OCI-M1 (cell line): ENCODE measurements at regions not wholly inside any gene's neighbourhood (a gene's known extent, or its start where the extent isn't known, plus 50 kb on each side); places are given as distances from the start of the nearest gene placed in this dataset.

Experiments
- DNase-seq: peaks from one replicate; lab custom pipeline; 2025; lab: John Stamatoyannopoulos, UW

DNA sequence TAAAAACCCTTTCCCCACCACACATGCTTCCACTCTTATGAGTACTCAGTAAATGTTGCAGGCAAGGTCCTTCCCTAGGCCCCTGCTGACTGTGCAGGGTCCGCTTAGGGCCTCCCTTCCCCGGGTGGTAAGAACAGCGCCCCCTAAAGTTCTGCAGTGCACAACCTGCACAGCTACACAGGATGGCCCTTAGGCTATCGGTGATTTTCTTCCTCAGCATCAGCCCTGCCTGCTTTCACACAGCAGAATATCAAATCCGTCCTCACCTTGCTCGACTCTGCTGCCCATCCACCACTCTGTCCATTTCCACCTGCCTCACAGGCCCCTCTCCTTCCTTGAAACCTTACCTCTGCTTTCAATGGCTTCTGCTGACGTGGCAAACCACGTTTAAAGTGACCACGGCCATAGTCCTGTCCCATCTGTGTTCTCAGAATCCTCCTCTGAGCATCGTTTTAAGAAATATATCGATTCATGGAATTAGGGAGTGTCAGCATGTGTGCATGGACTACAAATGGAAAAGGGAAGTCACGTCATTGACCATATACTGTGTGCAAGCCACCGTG is 51.4 kb upstream of the TMEM132E start:
- DNase-seq: peak; percentile 60

DNA sequence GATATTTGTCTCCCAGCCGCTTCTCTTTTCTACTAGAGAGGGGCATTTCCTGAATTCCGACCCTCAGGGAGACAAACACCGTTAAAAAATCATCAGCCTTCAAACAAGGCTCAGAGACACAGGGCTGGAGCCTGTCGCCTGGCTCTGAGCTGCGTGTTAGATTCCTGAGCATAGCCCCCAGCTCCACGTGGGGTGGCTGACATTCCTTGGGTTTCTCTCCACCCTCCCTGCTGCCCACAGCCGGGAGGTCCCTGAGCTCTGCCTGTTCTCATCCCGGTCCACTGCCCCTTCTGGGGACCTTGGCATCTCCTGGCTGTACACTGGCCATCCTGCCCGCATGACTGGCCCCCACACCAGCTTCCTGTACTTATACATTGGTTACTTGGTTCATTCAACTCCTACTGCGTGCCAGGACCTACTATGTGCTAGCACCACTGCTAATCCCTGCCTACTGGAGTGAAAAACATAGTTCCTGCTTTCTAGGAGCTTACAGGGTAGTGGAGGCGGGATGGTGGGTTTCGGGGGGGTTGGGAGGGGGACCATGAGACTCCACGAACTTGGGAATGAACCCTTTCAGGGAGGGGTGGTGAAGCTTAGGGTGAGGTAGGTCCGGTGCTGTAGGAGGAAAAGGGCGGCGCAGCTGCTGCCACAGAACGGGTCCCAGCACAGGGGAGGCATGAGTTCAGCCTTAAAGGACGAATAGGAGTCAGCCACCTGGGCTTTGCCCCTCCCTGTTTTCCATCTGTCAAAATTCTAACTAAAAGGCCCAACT is 52.1 kb upstream of the TMEM132E start:
- no peak for DNase-seq

DNA sequence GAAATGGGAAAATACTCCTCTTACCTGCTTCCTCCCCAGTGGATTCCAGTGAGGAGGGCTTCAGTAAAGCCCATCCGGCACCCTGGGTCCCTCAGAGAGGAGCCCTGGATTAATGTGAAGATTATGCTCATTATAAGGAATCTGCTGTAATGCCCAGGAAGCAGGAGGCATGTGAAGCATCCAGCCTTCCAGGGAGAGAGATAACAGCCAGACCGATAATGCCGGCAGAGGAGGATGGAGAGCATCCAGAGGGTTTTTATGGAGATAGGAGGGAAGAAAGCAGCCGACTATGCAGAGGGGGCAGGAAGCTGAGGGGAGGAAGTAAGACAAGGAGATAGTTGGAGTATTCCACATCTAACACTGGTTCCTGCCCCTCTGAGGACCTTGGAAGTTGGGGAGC is 53.7 kb upstream of the TMEM132E start:
- no peak for DNase-seq

DNA sequence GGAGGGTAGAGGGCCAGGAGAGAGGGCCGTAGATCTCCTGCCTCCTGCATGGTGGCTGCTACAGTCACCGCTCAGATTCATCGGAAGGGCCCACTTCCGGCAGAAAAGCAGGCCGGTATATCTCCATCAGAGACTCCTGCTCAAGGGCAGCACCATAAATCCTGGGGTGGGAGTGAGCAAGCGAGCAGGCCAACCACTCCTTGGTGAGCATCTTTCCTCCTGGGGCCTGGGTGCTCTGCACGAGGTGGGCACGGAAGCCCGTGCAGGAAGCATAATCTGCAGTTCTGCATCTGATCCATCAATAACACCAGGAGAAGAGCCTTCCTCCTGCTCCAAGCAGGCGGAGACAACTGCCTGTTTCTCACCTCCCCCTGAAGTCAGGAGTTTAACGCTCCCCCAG is 57.4 kb upstream of the TMEM132E start:
- no peak for DNase-seq

DNA sequence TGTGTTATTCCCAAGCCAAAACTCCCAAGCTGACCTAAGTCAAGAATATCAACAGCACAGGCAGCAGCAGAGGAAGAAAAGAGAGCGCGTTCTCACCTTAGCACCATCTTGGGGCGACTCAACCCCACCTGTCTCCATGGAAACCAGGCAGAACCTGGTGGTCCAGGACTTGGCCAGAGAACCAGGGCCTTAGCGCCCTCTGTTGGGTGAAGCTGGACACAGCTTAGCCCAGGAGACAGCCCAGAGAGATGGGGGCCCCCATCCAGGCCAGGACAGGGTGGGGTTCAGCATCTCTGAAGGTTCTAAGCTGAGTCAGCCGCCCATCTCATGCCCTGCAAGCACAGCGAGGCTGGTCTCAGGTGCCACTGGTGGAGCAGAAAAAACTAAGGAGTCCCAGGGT is 60.1 kb upstream of the TMEM132E start:
- DNase-seq: peak; percentile 26

DNA sequence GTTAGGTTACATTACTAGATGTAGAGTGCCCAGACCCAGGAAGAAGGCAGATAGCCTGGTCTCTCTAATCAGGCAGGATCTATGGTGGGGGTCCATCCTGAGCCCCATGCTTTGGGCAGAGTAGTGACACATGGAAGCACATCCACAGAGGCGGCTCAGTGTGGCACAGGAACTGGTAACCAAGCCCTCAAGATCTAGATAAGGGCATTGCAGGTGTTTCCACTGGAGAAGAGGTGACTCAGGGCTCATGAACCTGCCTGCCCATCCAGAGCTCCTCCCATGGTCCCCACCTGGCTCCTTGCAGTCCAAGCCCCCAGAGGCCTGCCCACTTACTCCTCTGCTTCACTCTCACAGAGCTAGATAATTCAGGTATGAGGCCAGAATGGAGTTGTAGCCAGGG is 62.0 kb upstream of the TMEM132E start:
- DNase-seq: no peak

DNA sequence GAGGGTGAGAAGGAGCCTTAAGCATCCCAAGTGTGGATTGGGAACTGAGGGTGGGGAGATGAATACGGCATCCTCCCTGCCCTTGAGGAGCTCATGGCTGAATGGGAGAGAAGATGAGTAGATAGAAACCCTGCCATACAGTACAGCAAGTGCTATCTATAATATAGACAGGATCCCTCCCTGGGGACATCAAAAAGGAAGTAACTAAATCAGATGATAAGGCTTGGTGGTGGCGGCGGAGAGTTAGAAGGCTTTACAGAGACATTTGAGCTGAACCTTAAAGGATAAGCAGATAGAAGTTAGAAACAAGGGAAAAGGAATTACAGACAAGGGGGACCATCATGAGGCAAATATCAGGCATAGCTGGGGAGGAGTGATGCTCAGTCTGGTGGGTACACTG is 67.5 kb upstream of the TMEM132E start:
- peak; percentile 22 for DNase-seq

DNA sequence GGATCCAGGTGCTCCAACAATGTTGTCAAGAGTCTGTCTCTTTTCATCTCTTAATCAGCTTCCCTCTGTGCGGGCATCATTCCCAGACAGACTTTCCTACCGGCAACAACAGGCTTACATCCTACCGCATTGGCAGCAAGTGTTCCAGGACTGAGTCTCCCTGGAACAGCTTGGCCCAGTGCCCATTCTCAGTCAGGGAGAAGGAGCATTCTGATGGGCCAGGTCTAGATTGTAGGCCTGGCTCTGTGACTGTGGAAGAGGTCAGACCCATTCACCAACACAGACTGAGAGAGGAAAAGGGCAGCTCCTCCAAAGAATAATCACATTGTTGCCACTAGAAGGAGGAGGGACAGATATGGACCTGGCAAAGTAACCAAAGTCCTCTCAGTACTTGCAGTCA is 68.1 kb upstream of the TMEM132E start:
- DNase-seq: no peak

DNA sequence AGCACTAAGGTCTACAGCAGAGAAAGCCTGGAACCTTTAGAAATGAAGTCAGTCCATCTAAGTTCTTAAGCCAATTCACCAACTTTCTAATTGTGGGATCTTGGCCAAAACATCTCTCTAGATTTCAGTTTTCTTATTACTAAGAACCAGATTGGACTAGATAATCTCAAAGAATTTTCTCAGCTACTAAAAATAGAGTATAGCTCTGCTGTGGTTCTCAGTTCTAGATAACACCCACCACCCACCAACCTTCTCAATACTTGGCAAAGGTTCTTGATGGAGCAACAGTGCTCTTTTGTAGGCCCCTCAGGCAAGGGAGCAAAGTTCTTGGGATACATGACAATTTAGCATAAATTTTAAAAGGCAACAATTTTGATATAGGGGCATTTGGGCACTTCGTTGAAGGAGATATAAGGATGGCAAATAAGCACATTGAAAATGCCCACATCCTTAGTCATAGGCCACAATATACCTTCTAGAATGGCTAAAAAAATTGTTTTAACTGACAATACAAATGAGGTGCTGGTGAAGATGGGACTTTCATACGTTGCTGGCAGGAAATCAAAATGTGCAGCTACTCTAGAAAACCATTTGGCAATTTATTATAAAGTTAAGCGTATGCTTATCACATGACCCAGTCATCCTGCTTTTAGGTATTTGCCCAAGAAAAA is 74.4 kb upstream of the TMEM132E start:
- DNase-seq: peak; percentile 1

DNA sequence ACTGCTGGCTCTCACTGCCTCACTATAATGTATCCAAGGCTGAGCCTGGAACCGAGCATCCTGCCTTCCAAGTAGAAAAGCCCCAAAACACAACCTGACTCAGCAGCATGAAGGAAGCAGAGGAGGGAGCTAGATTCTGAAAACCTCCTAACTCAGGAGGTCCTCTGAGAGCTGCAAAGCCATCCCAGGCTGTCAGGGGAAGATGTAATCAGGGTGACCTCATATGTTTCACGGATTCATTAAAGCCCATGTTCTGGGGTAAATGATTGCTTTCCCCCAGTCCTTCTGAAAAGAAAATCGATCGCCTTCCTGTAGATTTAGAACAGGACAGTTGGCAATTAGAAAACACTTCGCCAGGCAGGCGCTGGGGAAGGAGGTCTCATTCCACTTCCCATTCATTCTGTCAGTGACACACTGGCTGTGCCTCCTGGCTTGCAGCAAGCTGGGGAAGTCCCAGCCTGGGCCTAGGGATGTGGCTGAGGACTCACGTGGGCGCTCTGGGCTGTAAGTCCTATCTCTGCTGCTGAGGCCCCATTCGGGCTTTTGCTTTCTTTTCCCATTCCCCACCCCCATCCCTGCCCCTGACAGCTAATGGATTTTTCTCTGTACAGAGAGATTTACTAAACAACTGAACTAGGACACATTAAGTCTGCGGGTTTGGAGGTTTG is 75.7 kb upstream of the TMEM132E start:
- peak; percentile 78 for DNase-seq

DNA sequence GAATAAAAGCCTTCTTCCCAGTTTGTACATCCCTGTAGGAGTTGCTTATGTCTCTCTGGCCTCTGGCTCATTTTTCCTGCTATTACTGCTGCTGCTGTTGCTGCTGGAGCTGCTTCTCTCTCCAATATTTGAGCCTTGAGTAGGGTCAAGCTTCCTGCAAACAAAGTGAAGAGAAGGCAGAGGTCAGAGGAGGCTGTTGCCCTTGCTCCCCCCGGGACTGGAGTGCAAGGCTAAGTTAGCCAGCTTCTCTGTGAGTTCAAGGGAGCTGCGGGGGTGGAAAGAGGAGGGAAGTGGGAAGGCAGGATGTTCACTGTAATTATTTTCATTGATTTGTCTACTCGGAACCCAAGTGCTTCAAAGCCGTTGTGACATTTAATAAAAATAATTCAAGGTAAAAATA is 77.0 kb upstream of the TMEM132E start:
- no peak for DNase-seq

DNA sequence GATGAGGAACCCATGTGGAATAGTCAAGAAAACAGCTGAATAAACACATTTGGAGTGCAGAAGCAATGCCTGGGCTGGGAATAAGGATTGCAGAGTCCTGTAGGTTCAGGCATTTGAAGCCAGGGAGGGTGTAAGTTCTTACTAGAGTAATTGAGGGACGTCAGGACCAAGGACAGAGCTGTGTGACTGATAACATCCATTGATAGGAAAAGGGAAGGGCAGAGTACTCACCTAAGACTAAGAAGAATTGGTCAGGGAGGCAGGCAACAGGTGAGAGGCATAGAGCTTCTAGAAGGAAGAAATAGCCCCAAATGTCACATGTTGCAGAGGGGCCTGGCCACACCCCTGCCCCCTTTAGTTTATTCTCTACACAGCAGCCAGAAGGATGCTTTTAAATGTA is 79.8 kb upstream of the TMEM132E start:
- DNase-seq: peak; percentile 31

DNA sequence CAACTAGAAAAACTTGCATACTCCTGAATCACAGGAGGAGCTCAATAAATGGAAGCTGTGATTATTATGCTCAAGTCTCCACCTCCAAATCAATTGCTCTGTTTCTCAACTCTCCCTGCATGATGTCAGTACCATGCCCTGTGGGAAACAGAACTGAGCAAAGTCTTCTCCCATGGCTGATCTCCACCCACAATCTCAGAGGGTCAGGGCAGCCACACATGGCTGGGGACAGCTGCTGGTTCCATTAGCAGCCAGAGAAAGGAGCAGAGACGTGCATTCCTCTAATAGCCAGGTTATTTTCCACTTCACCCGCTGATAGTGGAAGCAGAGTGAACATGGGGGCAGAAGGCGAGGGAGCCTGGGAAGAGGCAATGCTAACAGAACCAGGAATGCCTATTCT is 85.5 kb upstream of the TMEM132E start:
- DNase-seq: no peak

DNA sequence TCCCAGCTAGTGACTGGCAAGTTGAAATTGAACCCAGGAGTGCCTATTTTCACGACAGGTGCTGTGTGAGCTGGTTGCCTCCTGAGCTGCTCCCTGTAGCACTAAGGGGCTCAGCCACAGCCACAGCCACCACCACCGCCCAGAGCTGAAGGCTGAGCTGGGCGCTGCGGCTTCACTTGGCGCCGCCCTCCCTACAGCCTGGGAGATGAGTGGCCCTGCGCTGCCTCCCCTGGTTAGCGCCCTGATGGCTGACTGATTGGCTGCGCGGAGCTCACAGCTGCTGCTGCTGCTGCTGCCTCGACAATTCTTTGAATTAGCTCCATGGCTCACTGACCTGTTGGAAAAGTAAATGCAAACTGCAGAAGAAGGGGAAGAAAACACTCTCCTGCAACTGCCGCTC is 91.8 kb upstream of the TMEM132E start:
- no peak for DNase-seq

DNA sequence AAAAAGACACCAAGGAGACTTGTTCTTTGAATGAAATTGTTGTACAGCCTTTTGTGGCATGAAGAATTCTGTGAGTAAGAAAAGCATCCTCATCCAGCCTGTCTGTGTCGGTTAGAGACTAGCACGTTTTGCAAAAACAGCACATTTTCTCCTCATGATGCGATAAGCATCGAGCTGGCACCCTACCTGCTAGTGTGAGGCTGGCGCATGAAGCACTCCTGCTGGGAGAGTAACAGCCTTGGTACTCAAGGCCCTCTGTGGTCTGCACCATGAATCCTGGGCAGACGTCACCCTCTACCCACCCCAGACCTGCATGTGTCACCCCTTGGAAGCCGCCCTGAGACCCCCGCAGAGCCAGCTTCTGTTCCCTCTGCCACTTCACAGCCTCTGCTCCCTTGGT is 92.6 kb upstream of the TMEM132E start:
- DNase-seq: no peak

DNA sequence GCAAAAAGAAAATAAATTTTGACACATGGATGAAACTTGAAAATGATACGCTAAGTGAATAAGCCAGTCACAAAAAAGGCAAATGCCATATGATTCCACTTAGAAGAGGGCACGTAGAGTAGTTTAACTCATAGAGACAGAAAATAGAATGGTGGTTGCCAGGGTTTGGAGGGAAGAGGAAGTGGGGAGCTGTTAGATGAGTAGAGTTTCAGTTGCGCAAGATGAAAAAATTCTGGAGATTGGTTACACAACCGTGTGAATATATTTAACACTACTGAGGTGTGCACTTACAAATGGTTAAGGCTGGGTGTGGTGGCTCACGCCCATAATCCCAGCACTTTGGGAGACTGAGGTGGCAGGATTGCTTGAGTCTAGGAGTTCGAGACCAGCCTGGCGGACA is 93.4 kb upstream of the TMEM132E start:
- peak; percentile 18 for DNase-seq

DNA sequence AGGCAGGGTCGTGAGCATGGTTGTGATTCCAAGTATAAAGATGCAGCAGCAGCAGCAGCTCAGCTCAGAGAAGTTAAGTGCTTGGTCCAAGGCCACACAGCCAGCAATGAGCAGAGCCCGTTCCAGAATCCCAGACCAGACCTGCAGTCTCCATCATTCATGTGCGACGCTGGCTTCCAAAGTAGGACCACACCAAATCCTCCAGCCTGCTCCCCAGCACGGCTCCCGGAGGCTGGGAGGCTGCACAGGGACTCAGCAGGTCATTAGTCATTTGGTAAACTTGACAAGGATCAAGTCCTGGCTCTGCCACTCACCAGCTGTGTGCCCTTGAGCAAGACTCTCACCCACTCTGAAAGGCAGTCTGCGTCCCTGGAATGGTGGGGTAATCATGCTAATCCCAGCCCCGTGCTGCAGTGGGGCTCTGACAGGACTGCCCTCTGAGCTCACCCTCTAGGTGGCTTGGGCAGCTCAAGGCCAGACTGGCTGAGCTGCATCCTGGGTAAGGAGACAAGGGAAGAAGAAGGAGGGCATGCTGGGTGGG is 95.1 kb upstream of the TMEM132E start:
- no peak for DNase-seq

DNA sequence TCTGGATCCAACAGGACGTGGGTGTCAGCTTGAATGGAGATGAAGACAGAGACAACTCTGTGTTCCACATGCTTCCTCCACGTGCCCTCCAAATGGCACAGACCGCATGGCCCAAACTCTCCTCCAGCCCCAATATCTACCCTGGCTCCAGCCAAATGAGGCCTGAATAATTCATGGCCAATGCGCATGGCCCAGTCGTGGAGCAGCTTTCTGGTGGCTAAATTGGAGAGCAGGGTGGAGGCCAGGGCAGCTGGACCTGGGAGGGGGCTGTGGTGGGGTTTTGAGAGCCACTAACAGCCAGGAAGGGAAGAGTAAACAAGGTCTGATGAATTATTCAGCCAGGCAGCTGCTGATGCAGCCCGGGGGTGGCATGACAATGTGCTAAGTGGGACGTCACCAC is 96.7 kb upstream of the TMEM132E start:
- DNase-seq: no peak

DNA sequence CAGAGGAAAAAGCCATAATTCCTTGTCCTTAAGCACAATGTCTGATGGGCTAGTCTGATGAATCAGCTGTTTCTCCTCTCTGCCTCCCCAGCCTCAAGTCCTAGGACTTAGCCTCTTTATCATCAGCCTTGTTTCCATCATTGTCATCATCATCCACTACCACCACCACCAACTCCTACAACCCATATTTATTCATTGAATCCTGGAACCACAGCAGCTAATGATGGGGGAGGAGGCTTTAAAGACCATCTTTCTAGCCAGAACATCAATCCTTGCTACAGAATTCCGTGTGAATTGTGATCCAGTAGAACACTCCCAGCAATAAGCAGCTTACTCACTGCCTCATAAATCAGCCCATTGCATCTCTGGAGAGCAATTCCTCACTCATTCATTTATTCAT is 97.6 kb upstream of the TMEM132E start:
- no peak for DNase-seq

DNA sequence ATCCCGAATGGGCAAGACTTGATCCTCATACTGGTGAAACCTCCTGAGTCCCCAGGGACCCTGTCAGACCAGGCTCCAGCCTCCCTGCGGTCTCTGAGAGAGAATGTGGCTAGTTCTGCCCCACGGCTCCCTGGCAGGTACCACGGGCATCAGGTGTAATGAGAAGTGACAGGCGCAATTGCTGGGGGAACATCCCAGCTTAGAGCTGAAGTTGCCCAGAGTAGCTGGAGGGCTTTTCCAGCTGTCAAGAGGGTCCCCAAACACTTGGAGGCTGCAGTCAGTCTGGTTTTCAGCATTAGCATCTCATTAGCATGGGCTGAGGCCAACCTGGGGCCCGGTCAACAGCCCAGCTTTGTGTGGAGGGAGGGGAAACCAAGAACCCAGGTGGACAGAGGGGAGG is 100.0 kb upstream of the TMEM132E start:
- no peak for DNase-seq

DNA sequence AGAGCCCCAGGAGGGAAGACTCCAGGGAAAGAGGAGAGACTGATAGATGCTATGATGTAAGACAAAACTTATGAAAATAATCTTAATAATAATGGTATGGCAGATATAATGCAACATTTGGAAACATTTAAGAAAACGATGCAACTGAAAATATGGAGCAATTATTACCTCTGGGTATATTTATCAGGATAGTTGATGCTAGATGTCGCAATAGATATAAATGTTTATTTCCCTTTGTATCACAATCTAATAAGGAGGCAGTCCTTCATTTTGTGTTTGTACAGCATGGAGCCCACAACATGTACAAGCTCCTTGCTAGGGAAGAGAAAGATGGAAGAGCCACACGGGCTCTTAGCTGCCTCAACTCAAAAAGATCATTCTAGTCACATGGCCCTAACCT is 101.1 kb upstream of the TMEM132E start:
- no peak for DNase-seq

DNA sequence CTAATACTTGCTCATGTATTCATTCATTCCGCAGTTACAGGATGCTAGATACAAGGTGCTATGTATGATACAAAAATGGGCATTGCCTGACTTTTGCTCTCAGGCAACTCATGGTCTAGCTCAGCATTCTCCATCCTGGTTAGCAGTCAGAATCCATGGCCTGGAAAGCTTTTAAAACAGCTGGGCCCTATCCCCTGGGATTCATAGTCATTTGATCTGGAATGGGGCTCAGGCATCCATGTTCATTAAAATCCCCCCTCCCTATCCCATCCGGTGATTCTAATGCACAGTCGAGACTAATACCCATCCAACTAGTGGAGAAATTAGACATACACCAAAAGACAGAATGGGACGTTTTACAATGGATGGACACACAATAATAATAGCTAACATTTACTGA is 104.1 kb upstream of the TMEM132E start:
- DNase-seq: no peak

DNA sequence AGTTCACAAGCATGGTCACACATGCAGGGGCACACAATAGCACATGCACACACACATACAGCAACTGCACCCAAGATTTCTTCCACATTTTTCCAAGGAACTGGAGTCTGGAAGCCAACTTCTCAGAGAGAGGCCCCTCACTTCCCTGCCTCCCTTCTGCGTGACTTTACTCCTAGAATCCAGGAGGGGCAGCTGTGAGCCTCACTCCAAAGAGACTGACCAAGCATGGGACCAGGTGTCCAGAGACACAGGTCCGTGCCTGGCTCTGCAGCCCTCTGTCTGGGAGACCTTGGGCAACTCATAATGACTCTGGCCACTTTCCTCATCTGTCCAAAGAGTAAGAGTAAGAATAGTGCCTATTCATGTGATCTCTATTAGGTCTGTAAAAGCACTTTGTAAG is 104.7 kb upstream of the TMEM132E start:
- DNase-seq: no peak
